GM21447 (cell line): ENCODE measurements at regions not wholly inside any gene's neighbourhood (a gene's known extent, or its start where the extent isn't known, plus 50 kb on each side); places are given as distances from the start of the nearest gene placed in this dataset.
"Not testable (repeated sequence)": the region's sequence is repeated elsewhere in the genome, so short reads cannot be mapped to it uniquely, and the experiment has no call there.

ENCODE experiments used
- ATAC-seq: cut with Tn5 transposase; IDR thresholded peaks from one replicate; pipeline ENCODE4 v1.9.1; 2021; ENCODE audit not compliant: unreplicated experiment

DNA sequence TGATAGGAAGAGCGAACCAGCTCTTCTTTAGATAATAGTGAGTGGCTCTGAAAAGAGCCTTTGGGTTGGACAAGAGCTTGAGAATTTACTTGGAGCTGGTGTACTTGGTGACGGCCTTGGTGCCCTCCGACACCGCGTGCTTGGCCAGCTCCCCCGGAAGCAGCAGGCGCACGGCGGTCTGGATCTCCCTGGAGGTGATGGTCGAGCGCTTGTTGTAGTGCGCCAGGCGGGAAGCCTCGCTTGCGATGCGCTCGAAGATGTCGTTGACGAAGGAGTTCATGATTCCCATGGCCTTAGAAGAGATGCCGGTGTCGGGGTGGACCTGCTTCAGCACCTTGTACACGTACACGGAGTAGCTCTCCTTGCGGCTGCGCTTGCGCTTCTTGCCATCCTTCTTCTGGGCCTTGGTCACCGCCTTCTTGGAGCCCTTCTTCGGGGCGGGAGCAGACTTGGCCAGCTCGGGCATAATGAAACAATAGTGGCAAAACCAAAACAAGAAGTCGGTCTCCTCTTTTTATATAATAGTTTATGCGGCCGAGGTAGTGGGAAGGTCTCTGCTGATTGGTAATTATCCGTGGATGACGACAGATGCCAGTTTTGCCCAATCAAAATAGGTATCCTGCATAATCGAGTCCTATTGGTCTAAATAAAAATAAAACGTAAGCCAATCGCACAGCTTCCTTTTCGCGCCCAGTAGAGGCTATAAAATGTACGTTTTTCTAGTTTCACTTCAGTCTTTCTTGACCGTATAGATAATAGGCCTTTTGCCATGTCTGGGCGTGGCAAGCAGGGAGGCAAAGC, 104.6 kb downstream of the OR2B2 start:
- peak; percentile 56 for ATAC-seq

DNA sequence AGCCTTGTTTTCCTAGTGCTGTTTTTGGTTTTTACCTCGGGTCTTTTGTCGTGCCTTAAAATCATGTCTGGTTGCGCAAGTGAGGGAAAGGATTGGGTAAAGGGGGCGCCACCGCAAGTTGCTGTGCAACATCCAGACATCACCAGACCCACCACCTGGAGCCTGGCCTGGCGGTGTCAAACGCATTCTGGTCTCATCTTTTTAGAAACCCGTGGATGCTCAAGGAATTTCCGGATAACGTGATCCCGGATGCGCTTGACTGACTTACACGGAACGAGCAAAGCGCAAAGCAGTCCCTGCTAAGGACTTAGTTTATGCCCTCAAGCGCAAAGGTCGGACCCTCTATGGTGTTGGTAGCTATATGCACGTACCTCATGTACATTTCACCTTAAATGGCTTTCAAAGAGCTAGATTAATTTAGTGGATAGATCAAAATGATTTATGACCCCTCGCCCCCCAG, 105.2 kb downstream of the OR2B2 start:
- no peak for ATAC-seq

DNA sequence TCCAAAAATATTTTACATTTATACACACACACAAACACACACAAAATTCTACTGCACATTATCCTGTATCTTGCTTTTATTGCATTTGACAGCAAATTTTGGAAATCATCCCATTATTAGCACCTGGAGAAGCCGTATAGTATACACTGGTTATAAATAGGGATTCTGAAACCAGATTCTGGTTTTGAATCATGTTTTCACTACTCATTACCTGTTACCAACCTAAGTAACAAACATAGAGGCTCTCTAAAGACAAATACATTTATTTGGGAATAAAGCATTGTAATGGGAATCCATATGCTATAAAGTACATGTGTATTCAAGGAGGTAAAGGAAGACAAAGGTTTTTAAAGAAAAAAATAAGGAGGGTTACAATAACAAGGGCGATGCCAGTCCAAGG, 106.8 kb downstream of the OR2B2 start:
- ATAC-seq, result no peak

DNA sequence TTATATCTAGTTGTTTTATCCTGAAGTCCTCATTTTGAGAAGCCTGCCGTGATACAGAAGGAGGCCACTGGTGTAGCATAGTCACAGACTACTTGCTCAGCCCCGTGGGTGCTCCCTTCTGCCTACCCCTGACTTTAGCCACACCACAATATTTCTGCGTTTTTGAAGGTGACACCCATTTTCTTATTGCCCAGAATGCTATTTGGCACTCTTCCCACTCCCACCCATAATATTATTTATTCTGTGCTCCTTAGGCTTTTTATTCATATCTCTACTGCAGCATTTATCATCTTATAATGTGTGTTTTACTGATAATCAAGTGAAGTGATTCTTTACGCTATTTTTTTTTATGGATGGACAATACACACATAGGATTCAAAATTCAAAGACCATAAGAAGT, 107.3 kb downstream of the OR2B2 start:
- ATAC-seq, result no peak

DNA sequence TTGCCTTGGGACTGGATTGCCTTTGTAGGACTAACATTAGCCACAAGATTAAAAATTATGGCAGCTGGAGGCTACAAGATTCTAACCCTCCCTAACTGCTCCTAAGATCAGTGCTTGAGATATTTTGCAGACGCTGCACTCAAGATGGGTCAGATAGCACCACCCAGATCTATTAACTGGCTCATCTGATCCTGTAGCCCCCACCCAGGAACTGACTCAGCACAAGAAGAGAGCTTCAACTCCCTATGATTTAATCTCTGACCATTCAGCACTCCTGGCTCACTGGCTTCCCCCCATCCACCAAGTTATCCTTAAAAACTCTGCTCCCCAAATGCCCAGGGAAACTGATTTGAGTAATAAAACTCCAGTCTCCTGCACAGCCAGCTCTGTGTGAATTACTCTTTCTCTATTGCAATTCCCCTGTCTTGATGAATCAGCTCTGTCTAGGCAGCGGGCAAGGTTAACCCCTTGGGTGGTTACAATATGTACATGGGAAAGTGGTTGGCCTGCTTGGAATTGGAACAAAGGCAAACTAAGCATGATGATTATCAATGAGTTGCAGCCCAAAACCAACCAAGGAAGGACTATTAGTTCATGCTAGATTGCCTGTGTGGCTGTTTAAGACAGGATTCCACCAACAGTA, 111.3 kb downstream of the OR2B2 start:
- ATAC-seq, result no peak

DNA sequence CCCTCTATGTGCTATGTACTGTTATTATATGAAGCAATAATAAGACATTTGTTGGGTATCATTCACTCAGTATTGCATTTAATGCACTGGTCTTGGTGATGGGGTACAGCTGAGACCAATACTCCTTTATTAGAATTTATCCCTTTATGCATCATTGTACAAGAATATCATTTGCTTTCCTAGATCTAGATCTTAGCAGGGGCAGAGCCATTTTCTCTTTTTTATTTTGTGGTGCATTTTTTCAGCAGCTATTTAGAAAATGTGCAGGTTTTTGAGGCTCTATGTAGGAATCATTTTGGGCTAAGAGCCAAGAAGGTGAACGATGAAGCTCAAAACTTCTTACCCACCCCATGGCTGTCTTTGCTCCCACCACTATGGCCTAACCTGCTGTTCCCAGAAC, 114.2 kb downstream of the OR2B2 start:
- no peak for ATAC-seq

DNA sequence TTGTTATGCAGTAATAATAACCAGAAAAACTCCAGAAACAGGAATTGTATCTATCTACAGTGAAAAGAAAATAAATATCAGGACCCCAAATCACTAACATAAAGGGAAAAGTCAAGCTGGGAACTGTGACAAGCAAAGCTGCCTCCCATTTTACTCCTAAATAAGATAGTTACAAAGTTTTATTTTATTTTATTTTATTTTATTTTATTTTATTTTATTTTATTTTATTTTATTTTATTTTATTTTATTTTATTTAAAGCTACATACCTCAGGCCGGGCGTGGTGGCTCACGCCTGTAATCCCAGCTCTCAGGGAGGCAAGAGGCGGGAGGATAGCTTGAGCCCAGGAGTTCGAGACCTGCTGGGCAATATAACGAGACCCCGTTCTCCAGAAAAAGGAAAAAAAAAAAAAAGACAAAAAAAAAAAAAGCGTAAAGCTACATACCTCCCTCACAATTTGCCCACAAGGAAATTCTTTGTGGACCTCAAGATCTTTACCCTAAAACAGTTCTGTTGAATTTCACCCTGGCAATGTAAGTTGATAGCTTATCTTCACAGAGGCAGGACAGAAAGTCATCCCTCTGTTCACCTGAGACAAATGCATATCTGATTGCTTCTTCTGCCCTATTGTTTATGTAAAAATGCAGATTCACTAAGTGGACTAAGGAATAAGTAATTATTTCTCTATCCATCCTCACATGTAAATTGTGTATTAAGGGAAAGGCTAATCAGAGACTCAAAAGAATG, 115.3 kb downstream of the OR2B2 start:
- ATAC-seq, result not testable (repeated sequence)

DNA sequence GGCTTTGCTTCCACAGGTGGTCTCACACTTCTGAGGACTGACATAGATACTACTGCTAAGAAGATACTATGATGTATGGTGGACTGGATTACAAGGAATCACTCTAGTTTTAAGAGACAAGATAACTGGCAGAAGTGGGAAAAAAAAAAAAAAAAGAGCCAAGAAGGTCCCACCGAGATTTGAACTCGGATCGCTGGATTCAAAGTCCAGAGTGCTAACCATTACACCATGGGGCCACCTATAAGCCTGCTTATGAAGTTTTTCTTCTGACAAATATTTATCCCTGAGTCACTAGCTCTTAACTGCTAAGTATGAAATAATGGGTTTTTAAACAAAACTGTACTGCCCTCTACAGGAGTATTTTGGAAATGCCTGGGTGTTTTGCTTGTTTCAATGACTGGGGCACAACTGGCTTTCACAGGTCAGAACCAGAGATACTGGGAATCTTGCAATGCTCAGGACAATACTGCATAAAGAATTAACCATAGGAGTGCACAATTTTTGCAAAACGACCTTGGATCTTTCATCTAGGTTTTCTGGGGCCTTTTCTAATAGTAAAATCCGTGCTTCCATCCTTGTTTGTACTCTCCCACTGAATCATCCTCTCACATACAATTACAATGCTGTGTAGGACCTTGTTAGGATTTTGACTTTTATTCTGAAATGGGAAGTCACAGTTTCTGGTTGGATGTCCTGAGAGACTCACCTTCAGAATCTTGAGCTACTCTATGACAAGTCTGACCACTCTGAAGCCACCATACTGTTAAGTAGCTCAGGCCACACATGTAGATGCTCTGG, 116.3 kb downstream of the OR2B2 start:
- ATAC-seq, result no peak

DNA sequence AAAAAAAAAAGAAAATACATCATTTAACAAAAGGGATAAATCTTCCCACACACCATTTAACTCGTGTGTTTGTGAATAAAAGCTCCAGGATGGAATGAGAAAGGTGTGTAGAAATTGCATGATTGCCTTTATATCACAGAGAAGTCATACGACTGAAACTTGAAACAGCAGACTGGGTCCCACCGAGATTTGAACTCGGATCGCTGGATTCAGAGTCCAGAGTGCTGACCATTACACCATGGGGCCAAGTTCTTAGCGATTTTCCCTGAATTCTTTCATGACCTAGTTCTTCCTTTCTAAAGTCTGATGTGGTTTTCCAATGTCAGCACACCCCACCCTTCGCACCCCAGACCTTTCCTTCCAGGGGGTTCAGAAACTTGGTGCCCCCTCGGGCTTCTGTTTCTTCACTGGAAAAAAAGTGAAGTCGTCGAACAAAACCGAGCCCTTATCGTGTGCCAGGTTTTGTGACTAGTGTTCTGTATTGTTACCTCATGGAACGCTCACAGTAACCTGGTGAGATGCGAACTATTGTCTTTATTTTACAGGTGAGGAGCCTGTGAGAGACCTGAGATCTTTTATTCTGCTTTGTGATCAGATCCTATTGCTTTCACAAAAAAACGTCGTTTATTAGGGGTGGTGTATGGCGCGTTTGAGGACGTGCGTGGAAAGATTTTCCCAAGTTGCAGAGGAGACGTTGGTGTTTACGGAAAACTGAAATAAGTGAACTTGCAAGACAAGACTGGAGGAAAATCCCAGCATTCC, 120.8 kb downstream of the OR2B2 start:
- ATAC-seq, result no peak

DNA sequence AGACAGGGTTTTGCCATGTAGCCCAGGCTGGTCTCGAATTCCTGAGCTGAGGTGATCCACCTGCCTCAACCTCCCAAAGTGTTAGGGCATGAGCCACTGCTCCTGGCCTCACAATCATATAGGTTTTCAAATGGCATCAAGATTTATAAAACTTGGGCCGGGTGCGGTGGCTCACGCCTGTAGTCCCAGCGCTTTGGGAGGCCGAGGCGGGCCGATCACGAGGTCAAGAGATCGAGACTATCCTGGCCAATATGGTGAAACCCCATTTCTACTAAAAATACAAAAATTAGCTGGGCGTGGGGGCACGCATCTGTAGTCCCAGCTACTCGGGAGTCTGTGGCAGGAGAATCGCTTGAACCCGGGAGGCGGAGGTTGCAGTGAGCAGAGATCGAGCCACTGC, 123.8 kb downstream of the OR2B2 start:
- ATAC-seq, result not testable (repeated sequence)

DNA sequence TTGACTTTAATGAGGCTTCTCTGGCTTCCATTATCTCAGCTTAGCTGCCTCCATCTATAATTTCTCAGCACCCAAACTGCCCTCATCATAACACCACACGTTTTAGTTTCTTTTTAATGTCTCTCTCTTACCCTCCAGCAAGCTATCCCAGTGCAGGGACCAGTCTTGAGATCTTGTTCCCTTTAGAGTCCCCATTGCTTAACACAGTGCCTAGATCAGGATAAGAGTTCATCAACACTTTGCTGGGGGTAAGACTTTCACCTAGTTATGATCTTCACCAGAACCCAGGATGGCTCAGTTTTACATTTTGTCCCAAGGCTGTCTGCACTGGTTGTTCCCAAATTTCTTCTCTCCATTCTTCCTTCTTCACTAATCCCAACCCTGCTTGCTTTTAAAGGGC, 126.1 kb downstream of the OR2B2 start:
- ATAC-seq, result no peak

DNA sequence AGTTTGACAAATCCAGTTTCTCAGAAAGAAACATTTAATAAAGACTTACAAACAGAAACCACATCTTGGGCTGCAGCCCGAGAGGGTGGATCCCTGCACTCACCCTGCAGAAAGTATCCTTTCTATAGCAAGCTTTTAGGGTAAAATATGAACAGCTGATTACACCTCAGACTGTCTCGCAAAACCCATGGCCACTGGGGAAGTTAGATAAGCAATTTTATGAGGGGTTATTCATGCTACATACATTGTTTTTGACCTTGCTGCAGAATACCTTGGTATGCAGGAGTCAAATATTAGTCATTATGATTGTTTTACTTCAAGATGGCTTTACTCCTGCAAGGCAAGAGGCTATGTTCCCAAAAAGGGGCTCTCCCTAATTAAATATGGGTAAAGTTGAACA, 126.9 kb downstream of the OR2B2 start:
- no peak for ATAC-seq

DNA sequence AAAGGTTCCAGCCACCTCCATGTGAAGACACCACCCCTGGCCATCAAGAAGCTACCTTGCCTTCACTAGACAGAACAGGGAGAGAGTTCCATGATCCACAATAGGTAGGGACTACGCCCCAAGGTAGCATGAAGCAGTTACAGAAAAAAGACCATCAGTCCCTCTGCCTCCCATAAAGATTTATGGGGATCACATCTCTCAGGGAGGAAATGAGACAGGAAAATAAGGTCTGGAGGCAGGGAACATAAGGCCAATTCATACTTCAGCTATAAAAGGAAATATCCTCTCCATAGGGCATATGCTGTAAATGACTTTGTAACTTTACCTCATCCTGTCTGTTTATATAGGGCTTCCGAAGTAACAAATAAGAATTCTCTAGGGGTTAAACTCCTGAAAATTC, 129.4 kb downstream of the OR2B2 start:
- ATAC-seq, result no peak

DNA sequence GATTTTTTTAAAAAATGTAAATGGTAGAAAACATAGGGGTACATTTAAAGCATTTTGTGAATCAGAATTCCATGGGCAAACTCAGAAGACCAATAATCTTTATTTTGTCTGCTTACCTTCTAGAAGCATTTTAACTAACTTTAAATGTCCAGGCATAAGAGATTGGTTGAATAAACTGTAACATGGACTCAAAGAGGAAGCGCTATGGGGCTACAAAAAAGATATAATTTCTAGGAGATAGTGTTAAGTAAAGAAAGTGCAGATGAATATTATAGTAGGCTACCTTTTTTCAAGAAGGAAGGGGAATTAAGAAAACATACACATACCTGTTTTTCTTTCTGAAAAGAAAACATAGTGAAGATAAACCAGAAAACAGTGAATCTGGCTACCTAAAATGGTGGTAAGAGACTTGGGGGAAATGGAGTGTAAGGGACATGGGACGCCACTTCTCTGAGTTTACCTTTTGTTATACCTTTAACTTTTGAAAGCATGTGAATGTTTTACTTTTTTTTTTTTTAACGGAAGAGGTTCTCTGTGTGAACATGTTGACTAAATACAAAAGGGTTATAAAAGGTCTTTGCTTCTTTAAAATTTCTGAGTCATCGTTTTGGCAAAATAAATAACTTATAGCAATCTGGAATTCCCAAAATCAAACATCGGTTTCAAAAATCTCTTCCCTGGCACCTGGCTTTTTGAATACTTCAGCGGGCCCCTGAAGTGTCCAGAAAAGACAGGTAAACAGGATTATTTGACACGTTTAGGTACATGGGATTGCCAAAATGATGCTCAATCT, 133.4 kb downstream of the OR2B2 start:
- ATAC-seq, result no peak

DNA sequence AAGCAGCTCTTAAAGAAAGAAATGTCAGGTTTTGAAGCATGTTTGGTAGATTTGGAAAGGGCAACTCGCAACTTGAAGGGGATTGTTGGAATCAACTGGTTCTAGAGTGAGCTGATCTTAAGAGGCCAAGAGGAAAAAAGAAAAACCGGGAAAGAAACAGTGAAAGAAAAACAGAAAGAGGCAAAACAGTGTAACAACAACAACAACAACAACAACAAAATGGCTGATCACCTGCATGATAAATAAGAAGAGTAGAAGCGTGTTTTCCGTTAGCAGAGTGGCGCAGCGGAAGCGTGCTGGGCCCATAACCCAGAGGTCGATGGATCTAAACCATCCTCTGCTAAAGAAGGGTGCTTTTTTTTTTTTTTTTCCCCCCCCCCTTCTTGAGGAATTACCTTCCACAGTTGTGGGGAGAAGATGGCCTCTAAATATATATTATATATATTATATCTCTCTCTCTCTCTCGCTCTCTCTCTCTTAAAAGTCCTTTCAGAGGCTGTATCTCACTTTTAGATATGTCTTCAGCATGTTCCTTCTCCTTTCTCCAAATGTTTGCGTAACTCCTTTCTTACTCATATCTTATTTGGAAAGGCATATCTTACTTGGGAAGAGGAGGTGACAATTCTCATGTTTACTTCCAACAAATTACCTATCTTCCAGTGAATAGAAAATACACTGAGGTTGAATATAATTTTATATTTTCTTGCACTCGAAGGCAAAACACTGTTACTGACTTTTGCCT, 134.4 kb downstream of the OR2B2 start:
- ATAC-seq, result no peak

DNA sequence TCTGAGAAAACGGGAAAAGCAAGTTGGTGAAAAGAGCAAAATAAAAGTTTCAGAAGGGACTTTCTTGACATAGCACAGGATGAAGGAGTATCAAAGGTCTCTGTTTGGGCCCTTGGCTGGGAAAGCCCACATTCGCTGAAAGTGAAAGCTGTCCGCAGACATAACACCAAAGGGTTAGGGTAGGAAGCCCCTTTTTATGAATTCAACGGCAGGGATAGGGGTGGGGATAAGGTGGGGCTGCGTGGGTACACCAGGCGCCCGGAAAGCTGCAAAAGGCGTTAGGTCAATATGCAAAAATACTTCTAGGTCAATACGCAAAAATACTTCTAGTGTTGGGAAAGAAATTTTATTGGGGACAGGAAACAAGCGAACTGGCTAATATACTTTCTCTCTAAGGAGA, 135.1 kb downstream of the OR2B2 start:
- ATAC-seq, result no peak

DNA sequence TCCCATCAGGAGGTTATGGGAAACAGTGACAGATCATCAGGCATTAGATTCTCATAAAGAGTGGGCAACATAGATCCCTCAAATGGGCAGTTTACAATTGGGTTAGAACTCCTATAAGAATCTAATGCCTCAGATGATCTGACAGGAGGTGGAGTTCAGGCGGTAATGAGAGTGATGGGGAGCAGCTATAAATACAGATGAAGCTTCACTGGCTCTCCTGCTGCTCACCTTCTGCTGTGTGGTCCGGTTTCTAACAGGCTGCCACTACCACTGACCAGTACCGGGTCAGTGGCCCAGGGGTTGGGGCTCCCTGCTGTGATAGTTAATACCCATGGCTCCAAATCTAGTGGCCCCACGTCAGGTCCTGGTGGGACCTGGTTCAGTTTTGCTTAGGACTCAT, 135.7 kb downstream of the OR2B2 start:
- ATAC-seq, result no peak

DNA sequence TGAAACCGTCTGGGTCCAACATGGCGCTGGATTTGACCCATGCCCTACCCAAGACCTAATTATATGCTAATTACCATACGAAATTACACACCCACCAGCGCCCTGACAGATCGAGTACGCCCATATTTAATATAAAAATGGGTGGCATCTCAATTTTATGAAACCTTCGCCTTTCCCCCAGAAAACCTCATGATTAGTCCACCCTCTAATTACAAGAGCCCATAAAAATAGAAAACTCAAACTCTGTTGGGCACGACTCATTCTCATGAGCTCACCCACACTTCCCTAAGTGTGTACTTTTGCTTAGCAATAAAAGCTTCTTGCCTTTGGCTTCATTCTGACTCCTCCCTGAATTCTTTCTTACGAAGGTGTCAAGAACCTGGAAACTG, 136.4 kb downstream of the OR2B2 start:
- ATAC-seq, result no peak
